ENCODE measurements at regions not wholly inside any gene's neighbourhood (a gene's known extent, or its start where the extent isn't known, plus 50 kb on each side); places are given as distances from the start of the nearest gene placed in this dataset.

DNA sequence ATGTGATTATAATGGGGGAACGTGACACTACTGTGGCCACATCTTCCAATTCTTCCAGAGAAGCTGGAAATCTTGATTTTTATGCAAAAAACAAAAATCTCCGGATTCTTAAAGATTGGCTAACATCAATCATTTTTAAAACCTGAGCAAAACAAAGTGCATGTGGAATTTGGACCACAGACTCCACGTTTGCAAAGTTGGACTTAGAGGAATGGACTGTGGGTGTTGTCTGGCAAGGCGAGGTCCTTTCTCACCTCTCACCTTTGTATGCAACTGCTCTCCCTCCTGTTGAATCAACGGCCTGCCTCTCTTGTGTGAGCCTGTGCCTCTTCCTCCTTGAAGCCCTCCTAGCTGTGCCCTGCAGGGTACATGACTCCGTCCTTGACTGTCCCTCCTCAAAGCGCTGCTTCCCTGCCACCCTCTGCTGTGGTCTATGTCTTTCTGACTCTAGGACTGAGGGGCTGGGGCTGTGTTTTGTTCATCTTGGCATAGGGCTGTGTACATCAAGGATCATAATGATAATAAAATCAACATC, 122.4 kb downstream of the PHETA1 start (continued):
- TF ChIP-seq, protein P1, sequence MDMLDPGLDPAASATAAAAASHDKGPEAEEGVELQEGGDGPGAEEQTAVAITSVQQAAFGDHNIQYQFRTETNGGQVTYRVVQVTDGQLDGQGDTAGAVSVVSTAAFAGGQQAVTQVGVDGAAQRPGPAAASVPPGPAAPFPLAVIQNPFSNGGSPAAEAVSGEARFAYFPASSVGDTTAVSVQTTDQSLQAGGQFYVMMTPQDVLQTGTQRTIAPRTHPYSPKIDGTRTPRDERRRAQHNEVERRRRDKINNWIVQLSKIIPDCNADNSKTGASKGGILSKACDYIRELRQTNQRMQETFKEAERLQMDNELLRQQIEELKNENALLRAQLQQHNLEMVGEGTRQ (IDR thresholded peaks at IDR 0.05; ENCODE audit: low read length): no peak
